ENCODE measurements at regions not wholly inside any gene's neighbourhood (a gene's known extent, or its start where the extent isn't known, plus 50 kb on each side); places are given as distances from the start of the nearest gene placed in this dataset.
"Not testable (repeated sequence)": the region's sequence is repeated elsewhere in the genome, so short reads cannot be mapped to it uniquely, and the experiment has no call there.

GRCh38 chr16:19980632-19981265 is 92.9 kb downstream of the GPR139 start:
- DNase-seq: no peak

- DNase-seq: no peak
These were observed 94.1 kb downstream of the GPR139 start for GRCh38 chr16:19979638-19980037.

DNA sequence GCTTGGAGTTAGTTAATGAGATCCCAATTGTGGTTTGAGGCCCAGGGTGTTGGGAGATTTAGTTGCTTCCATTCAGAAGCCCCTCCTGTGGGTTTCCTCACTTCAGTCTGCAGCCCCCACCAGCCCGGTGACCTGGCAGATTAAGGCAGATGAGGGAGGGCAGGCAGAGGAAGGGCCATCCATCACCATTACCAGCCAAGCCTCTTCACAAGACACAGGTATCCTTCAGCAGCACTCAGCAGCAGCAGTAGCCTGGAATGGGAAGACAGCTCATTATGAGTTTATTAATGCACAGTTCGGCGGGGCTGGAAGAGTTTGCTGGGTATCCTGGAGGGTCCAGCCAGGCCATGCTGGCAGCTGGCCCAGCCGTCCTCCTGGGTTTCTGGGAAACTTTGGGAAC is 90.0 kb upstream of the GPRC5B start:
- DNase-seq: no peak

DNA sequence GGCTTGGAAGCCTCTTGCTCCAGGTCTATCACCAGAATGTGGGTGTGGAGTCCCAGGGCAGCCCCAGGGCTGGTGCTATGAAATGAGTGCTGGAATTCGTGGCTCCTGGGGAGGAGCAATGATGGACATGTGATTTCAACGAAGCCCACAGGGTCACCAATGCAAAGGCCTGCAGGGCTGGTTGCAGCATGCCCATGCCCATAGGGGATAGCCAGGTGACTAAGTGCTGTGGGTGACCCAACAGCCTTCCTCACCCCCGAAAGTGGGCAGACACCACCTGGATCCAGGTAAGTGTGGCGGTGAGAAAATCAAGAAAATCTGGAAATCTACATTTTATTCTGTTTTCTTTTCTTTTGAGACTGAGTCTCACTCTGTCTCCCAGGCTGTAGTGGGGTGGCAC is 87.5 kb upstream of the GPRC5B start:
- no peak for DNase-seq

- no peak for DNase-seq
These were observed 84.4 kb upstream of the GPRC5B start for GRCh38 chr16:19968891-19969683.

DNA sequence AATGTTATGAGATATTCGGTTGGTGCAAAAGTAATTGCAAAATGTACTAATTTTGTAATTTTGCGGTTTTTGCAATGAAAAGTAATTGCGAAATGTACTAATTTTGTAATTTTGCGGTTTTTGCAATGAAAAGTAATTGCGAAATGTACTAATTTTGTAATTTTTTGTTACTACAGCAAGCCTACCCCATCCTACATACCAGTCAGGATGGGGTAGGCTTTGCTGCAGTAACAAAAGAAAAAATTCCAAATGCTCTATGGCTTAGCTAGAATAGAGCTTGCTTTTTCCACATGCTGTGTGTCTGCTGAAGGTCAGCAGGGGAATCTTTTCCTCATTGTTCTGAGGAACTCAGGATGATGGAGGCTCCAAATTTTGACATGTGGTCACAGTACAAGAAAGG is 83.3 kb upstream of the GPRC5B start:
- DNase-seq: peak; percentile 88

GRCh38 chr16:19967561-19967960 is 82.9 kb upstream of the GPRC5B start:
- DNase-seq: peak; percentile 88

DNA sequence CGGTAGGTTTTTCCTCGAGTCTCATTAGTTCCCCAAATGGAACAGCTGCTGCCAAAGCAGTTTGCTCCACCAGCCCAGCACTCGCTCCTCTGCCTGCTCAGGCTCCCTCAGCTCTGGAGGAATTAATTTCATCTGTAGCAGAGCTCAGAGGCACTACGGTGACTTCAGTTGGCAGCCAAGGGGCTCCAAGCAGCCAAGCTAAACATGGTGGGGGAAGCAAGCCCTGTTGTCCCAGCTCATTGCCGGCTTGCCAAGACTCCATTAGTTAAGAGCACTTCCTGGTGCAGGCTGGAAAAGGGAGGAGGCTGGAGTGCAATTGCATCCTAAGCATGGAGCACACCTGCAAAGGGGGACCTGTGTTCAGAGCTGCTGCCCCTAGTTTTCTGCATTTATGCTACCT is 78.7 kb upstream of the GPRC5B start:
- no peak for DNase-seq

GRCh38 chr16:19960183-19960582 is 75.5 kb upstream of the GPRC5B start:
- no peak for DNase-seq

- no peak for DNase-seq
These were observed 75.1 kb upstream of the GPRC5B start for GRCh38 chr16:19959736-19960135.

- DNase-seq: not testable (repeated sequence)
These were observed 71.2 kb upstream of the GPRC5B start for GRCh38 chr16:19955896-19956295.

GRCh38 chr16:19955084-19955483 is 70.4 kb upstream of the GPRC5B start:
- DNase-seq: not testable (repeated sequence)

DNA sequence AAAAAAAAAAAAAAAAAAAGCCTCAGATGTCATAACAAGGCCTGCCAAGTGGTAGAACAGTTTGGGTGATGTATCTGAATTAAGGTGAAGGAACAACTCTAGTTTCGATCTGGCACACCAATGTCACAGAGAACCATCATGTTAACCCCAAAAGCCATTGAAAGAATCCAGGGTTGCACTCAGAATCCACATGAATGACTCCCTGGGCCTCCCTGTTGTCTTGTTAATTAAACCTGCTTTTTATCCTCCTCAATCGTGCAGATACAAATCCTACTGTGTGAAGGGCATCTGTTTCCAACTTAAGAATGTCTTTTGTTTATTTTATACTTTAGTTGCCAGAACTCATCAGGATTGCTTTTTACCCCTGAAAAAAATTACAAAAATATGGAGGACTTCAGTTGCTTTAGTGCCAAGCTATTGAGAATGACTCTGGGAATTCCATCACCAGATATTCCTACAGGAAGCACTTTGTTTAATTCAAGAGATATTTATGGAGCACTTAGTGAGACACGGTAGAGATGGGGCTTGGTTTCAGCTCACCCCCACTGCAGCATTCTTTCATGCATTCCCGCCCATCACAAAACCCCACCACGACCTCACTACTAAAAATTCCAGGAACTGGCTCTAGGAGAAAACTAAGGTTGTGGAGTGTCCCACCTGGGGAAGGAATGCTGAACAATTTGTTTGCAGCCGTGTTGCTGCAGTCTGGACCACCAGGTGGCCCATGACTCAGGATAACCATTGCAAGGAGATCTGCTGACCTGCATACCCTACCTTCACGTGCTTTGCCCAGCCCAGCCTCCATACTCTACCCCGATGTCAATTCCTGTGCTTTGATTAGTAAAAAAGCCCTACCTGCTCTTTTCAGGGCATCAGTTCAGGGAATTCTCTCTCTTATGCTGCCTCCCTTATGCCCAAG is 63.8 kb upstream of the GPRC5B start:
- no peak for DNase-seq

DNA sequence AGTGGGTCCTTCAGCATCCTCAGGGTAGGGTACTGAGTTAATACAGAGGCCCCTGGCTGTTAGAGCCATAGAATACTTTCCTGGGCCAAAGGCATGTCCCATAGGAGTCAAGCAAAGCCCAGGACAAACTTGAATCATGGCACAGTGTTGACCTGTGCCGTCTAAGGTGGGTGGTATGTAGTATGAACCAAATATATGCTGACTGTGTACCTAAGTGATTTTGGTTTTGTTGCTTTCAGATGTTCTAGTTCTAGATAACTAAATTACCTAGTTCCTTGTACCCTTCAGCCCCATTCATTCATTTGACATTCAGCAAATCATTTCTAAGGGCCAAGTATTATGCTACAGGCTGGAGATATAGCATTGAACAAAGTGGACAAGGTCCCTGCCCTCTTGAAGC is 61.3 kb upstream of the GPRC5B start:
- DNase-seq: no peak

GRCh38 chr16:19940195-19940594 is 55.5 kb upstream of the GPRC5B start:
- no peak for DNase-seq

GRCh38 chr16:19939553-19939952 is 54.9 kb upstream of the GPRC5B start:
- no peak for DNase-seq

GRCh38 chr16:19938536-19938935 is 53.9 kb upstream of the GPRC5B start:
- DNase-seq: no peak

DNA sequence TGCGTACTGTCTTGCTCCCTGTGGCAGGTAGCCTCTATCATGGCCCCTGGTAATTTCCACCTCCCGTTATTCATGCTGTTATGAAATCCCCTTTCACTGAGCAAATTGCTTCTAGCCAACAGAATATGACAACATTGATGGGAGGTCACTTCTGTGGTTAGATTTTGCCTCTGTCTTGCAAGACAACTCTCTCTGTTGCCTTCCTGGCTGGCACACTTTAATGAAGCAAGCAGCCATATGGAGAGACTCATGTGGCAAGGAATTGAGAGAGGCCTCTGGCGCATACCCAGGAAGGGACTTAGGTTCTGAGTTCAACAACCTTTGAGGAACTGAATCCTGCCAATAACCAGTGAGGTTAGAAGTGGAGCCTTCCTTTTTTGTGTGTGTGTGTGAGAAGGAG is 51.8 kb upstream of the GPRC5B start:
- peak; percentile 97 for DNase-seq

- DNase-seq: no peak
These were observed 51.0 kb upstream of the GPRC5B start for GRCh38 chr16:19935694-19936093.
